ENCODE measurements at regions not wholly inside any gene's neighbourhood (a gene's known extent, or its start where the extent isn't known, plus 50 kb on each side); places are given as distances from the start of the nearest gene placed in this dataset.

DNA sequence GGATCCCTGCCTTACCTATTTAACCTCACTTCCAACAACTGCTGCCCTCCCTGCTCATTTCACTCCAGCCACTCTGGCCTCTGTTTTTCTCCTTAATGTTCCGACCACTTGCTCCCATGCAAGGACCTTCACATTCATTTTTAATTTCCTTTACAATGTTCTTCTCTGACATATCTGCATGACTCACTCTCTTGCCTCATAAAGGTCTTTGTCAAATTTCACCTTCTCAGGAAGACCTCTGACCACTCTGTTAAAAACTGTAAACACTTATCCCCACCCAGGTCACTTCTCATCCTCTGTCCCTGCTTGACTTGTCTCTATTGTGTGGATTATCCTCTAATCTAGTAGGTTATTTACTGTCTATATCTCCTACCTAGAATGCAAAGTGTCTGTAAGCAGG is 751.2 kb downstream of the BRINP1 start:
- TF ChIP-seq, protein P1, sequence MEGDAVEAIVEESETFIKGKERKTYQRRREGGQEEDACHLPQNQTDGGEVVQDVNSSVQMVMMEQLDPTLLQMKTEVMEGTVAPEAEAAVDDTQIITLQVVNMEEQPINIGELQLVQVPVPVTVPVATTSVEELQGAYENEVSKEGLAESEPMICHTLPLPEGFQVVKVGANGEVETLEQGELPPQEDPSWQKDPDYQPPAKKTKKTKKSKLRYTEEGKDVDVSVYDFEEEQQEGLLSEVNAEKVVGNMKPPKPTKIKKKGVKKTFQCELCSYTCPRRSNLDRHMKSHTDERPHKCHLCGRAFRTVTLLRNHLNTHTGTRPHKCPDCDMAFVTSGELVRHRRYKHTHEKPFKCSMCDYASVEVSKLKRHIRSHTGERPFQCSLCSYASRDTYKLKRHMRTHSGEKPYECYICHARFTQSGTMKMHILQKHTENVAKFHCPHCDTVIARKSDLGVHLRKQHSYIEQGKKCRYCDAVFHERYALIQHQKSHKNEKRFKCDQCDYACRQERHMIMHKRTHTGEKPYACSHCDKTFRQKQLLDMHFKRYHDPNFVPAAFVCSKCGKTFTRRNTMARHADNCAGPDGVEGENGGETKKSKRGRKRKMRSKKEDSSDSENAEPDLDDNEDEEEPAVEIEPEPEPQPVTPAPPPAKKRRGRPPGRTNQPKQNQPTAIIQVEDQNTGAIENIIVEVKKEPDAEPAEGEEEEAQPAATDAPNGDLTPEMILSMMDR (conservative IDR thresholded peaks at IDR 0.05 in 1 of 2, IDR thresholded peaks at IDR 0.05 in 1 of 2; ENCODE audit: extremely low read depth in 1 of 2, insufficient read depth in 1 of 2, low read depth in 1 of 2, low read length in 2 of 2): no peak
- TF ChIP-seq EZH2 (IDR thresholded peaks at IDR 0.05; ENCODE audit: borderline replicate concordance, low read length): no peak
